ENCODE measurements at regions not wholly inside any gene's neighbourhood (a gene's known extent, or its start where the extent isn't known, plus 50 kb on each side); places are given as distances from the start of the nearest gene placed in this dataset.

GRCh38 chr20:40144581-40144980, 544.5 kb downstream of the MAFB start:
- CTCF ChIA-PET, result interaction anchor here (1.0 kb wide), 1 partner anchor 14 kb away, joined by 3 read pairs; no protein-coding TSS in a partner anchor
- POLR2A ChIA-PET, result no interaction called here
- no peak for TF ChIP-seq CTCF (IDR thresholded peaks at IDR 0.05; ENCODE audit: control extremely low read depth, extremely low read depth, low read depth, missing control alignments)
- DNase-seq (ENCODE audit: extremely low spot score), result no peak

GRCh38 chr20:40134176-40134575, 554.9 kb downstream of the MAFB start:
- CTCF ChIA-PET, result interaction anchor here (0.8 to 3.1 kb wide), 2 partner anchors 26 to 30 kb away, joined by 3 to 14 read pairs; no protein-coding TSS in a partner anchor
- no peak for TF ChIP-seq CTCF (IDR thresholded peaks at IDR 0.05; ENCODE audit: control extremely low read depth, extremely low read depth, low read depth, missing control alignments)
- POLR2A ChIA-PET, result no interaction called here
- no peak for DNase-seq (ENCODE audit: extremely low spot score)

GRCh38 chr20:40120827-40121226, 568.2 kb downstream of the MAFB start:
- ChIA-PET POLR2A (no interaction called here), CTCF (no interaction called here)
- TF ChIP-seq CTCF (IDR thresholded peaks at IDR 0.05; ENCODE audit: control extremely low read depth, extremely low read depth, low read depth, missing control alignments), result no peak
- DNase-seq (ENCODE audit: extremely low spot score), result no peak

- no peak for TF ChIP-seq CTCF (IDR thresholded peaks at IDR 0.05; ENCODE audit: control extremely low read depth, extremely low read depth, low read depth, missing control alignments)
- ChIA-PET POLR2A (no interaction called here), CTCF (interaction anchor here (1.4 kb wide), 1 partner anchor 77 kb away, joined by 3 read pairs; no protein-coding TSS in a partner anchor)
- no peak for DNase-seq (ENCODE audit: extremely low spot score)
Observed at GRCh38 chr20:40111282-40111681, 577.8 kb downstream of the MAFB start.

GRCh38 chr20:40110311-40110831, 578.7 kb downstream of the MAFB start:
- no peak for TF ChIP-seq CTCF (IDR thresholded peaks at IDR 0.05; ENCODE audit: control extremely low read depth, extremely low read depth, low read depth, missing control alignments)
- ChIA-PET POLR2A (no interaction called here), CTCF (no interaction called here)
- no peak for DNase-seq (ENCODE audit: extremely low spot score)

- no peak for TF ChIP-seq CTCF (IDR thresholded peaks at IDR 0.05; ENCODE audit: control extremely low read depth, extremely low read depth, low read depth, missing control alignments)
- POLR2A ChIA-PET, result no interaction called here
- CTCF ChIA-PET, result interaction anchor here (1.3 kb wide), 1 partner anchor 11 kb away, joined by 3 read pairs; no protein-coding TSS in a partner anchor
- no peak for DNase-seq (ENCODE audit: extremely low spot score)
Observed at GRCh38 chr20:40109136-40109535, 579.9 kb downstream of the MAFB start.

Data from GM10248 (cell line).